CD4-positive, alpha-beta T cell treated with Interleukin-15 for 1 hour (primary cell): ENCODE measurements at regions not wholly inside any gene's neighbourhood (a gene's known extent, or its start where the extent isn't known, plus 50 kb on each side); places are given as distances from the start of the nearest gene placed in this dataset.

Experiments used
- DNase-seq: peaks from one replicate; pipeline ENCODE4 v3.0.0-alpha.2; 2020

- no peak for DNase-seq
These were observed 179.0 kb upstream of the ADRA1D start for GRCh38 chr20:4427940-4428586.

GRCh38 chr20:4418141-4418540 lies 169.1 kb upstream of the ADRA1D start:
- DNase-seq: no peak

GRCh38 chr20:4415281-4415680 lies 166.2 kb upstream of the ADRA1D start:
- DNase-seq: no peak

DNA sequence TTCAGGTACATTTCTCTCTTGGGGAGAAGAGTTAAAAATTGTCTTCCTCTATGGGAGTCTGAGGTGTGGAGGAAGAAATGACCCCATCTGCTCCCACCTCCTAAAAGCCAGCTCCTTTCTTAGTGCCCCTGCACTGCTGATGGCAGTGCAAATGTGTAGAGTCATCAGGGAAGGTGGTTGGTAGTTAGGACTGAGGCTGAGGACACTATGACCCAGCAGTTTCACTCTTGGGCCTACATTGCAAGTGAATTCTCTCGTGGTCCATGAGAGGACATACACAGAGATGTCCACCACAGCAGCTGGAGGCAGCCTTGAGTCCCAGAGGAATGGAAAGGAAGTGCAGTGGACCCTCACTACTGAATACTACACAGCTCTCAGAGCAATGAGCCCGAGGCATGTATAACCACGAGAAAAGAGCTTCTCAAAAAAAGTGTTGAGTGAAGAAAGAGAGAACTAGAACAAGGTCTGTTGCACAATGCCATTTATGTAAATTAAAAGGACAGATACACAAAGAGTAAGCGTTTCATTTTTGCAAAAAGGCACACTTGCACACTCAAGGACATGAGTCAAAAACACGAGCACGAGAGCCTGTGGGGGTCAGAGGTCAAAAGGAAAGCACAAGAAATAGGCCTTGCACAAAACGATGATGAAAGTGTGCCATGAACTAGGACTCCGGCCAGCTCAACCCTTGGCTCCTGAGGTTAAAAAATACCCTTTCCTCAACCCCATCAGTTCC lies 164.4 kb upstream of the ADRA1D start:
- peak; percentile 40 for DNase-seq

DNA sequence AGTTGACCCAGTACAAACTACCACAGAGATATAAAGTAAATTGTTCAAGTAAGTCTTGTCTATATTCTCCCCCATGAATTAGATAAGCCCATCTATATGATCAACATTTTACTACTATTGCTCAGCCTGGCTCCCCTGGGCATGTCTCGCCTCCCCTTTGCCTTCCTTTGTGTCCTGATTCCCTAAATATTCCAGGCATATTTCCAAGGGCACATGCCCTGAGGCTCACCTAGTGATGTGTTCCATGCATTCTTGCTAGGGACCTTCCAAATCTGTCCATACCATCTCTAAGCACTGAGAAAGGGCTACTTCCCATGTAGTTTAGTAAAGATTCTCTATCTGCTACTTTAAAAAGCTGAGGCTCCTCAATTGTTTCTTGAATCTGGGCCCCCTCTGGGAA lies 163.1 kb upstream of the ADRA1D start:
- DNase-seq: no peak

DNA sequence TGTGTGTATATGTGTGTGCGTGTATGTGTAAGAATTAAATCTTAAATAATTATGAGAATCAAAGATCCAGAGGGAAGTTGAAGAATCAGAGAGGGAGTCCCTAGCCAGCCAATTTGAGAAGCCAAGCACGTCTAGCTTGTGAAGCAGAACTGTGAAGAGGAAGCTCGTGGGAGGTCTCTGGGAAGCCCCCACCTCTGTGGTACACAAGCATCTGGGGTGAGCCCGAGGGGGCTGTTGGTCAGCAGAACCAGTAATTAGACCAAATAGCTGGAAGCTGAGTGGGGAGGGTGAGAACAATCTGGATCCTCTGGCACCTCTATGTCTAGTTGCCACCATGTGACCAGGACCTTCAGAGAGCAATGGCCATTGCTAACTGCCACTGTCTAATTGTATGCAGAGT lies 162.7 kb upstream of the ADRA1D start:
- DNase-seq: no peak

- no peak for DNase-seq
These were observed 157.5 kb upstream of the ADRA1D start for GRCh38 chr20:4406627-4407026.

- DNase-seq: no peak
These were observed 152.5 kb upstream of the ADRA1D start for GRCh38 chr20:4401601-4402000.

DNA sequence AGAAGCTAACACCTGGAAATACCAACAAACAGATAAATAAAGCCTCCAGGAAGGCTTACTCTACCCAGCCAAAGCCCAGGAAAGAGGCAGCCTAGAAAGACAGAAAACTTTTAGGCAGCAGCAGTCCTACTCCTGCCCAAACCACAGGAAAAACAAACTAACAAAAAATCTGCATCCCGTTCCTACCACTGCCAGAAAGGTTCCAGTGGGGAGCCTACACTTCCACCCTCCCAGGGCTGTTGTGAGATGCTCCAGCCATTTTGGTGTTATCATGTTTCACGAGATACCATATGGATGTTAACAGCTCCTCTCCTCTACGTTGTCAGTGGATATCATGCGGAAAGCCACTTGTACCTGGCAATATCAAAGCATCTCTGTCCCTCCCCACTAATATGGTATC lies 135.9 kb upstream of the ADRA1D start:
- DNase-seq: no peak

DNA sequence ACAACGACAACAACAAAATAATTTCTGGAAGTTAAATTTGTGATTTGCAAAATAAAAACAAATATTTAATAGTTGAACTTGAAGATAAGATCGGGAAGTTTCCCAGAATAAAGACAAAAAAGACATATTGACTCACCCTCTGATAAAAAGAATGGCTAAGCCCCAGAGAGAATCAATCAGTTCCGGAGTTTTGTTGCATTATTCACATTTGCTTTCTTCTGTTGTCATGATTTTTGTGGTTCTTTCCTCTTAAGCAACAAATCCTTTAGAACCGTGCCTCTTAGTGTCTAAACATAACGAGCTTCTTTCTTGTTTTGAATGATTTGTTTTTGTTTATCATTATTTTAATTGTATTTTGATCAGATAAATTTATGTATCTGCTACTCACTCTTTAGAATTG lies 134.9 kb upstream of the ADRA1D start:
- DNase-seq: no peak

DNA sequence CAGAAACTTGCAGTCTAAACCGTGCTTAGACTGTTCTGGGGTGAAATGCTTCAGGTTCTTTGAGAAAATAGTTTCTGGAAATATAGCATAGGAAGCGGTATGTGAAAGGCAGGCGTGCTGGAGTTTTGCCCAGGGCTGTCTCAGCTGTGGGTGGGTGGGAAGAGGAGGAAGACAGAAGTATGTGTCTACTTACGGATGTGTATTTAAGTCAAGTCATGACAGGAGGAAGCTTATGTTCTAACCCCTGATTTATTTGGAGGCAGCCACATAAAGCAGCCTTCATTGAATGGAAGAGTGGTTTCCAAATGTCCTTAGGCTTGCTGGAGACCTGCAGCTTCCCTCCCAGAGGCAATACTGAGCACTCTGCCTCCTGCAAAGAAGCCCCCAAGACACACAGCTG lies 126.8 kb upstream of the ADRA1D start:
- no peak for DNase-seq

DNA sequence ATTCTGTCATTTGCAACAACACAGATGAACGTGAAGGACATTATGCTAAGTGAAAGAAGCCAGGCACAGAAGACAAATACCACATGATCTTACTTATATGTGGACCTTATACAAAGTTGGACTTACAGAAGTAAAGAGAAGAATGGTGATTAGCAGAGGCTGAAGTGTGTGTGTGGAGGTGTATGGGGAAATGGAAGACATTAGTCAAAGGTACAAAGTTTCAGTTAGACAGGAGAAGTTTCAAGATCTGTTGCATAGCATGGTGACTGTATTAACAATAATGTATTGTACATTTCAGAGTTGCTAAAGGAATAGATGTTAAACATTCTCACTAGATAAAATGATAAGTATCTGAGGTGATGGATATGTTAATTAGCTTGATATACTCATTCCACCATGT lies 124.4 kb upstream of the ADRA1D start:
- DNase-seq: no peak

DNA sequence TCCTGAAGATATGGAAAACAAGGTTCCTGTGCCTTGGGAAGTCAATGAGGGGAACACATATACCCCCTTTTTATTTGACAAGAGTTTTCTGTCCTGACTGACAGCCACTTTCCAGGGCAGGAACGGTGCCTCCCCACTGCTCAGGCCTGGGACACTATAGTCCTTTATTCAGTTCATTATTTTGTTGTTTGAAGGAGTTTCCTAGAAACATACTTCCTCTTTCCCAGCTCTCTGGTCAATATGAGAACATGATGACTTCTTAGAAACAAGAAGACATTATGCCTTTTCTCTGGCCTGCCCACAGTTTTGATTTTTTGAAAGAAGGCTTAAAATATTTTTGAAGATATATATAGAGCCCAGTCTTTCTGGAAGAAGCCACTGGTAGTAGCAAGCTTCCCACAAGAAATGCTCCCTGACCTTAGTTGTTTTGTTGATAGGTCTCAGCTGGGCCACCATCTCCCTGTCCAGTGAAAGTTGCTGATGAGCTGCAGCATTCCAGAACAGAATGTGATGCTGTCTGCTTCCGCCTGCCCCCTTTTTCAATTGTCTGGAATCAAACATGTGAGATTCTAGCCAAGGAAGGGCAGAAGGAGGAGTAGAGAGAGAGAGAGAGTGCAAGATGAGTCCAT lies 122.7 kb upstream of the ADRA1D start:
- no peak for DNase-seq

DNA sequence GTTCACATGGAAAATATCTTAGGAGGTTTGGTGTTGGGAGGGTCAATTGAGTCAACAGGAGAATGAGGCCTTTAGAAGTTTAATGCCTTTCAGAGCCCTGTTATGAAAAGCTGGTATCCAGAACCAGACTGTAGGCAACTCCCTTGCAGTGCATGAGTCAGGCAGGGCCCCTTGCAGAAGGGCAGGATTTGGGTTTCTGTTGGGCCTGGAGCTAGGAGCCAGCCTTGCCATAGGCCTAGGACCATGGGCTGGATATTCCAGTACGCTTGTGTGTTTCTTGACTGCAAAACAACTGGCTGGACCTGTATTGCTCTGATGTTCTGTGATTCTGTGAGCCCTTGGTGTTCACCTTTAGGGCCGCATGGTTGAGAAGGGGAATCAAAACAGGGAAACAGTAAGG lies 121.8 kb upstream of the ADRA1D start:
- DNase-seq: no peak

GRCh38 chr20:4369798-4370124 lies 120.7 kb upstream of the ADRA1D start:
- DNase-seq: no peak

- DNase-seq: no peak
These were observed 120.2 kb upstream of the ADRA1D start for GRCh38 chr20:4369119-4369797.

GRCh38 chr20:4366076-4366475 lies 117.0 kb upstream of the ADRA1D start:
- no peak for DNase-seq

GRCh38 chr20:4358552-4358951 lies 109.5 kb upstream of the ADRA1D start:
- DNase-seq: no peak

GRCh38 chr20:4352348-4352747 lies 103.3 kb upstream of the ADRA1D start:
- no peak for DNase-seq

DNA sequence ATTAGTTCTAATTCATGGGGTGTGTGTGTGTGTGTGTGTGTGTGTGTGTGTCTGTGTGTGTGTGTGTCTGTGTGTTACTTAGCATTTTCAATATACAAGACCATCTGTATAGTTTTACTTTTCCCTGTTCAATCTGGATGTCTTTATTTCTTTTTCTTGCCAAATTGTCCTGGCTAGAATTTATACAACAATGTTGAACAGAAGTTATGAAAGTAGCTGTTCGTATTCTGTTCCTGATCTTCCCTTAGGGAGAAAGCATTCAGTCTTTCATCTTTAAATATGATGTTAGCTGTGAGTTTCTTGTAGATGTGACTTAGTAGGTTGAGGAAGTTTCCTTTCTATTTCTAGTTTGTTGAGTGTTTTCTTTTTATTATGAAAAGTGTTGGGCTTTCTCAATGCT lies 101.0 kb upstream of the ADRA1D start:
- no peak for DNase-seq

DNA sequence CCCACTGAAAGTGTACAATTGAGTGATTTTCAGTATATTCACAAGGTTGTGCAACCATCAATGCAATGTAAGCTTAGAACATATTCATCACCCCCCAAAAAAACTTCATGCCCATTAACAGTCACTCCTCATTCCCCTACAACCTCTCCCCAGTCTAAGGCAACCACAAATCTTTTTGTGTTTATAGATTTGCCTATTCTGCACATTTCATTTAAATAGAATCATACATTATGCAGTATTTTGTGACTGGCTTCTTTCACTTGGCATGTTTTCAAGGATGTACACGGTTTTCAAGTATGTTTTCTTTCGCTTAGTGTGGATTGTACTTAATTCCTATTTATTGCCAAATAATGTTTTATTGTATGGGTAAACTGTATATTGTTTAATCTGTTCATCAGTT lies 95.6 kb upstream of the ADRA1D start:
- DNase-seq: no peak

GRCh38 chr20:4342609-4343008 lies 93.5 kb upstream of the ADRA1D start:
- DNase-seq: no peak

GRCh38 chr20:4341804-4342485 lies 92.9 kb upstream of the ADRA1D start:
- DNase-seq: no peak
